ENCODE measurements at regions not wholly inside any gene's neighbourhood (a gene's known extent, or its start where the extent isn't known, plus 50 kb on each side); places are given as distances from the start of the nearest gene placed in this dataset.

GRCh38 chr11:123351375-123351774 lies 78.7 kb upstream of the GRAMD1B start:
- TF ChIP-seq CTCF (IDR thresholded peaks at IDR 0.05) (no peak), POLR2A (IDR thresholded peaks at IDR 0.05) (no peak)

All from thyroid gland (tissue), 4 donors.